ENCODE measurements at regions not wholly inside any gene's neighbourhood (a gene's known extent, or its start where the extent isn't known, plus 50 kb on each side); places are given as distances from the start of the nearest gene placed in this dataset.

GRCh38 chr18:39238981-39239660, 1673.5 kb upstream of the CELF4 start:
- no peaks in the 10 kb centered on the region for H3K27me3 ChIP-seq
- Mint-ChIP-seq H3K27me3 (ENCODE audit: insufficient read depth, low read depth) (no peaks in the 10 kb centered on the region), H3K9me3 (peaks cover 10% of the 10 kb centered on the region), H3K4me3 (no peak overlapping the region), H3K27ac (no peak overlapping the region), H3K36me3 (no peaks in the 10 kb centered on the region), H3K4me1 (no peaks in the 10 kb centered on the region)
- H3K4me3 ChIP-seq: no peak overlapping the region
- DNase-seq (ENCODE audit: low spot score): no peak
- no peak overlapping the region for H2AFZ ChIP-seq (replicated peaks)
- H3K4me2 ChIP-seq: no peak overlapping the region
- no peaks in the 10 kb centered on the region for H3K9me3 ChIP-seq (ENCODE audit: low read depth)
- no peaks in the 10 kb centered on the region for H3K4me1 ChIP-seq
- no peak for TF ChIP-seq CTCF (IDR thresholded peaks at IDR 0.05)
- no peak for TF ChIP-seq EZH2phosphoT487 (IDR thresholded peaks at IDR 0.05)
- TF ChIP-seq EZH2 (IDR thresholded peaks at IDR 0.05): no peak
- no peak overlapping the region for H3K9ac ChIP-seq
- no peaks in the 10 kb centered on the region for H3K79me2 ChIP-seq (ENCODE audit: low read depth)
- H4K20me1 ChIP-seq (ENCODE audit: low read depth): no peaks in the 10 kb centered on the region
- no peaks in the 10 kb centered on the region for H3K36me3 ChIP-seq
- no peaks in the 10 kb centered on the region for H3F3A ChIP-seq (ENCODE audit: low read depth)
- H3K27ac ChIP-seq: no peak overlapping the region

- TF ChIP-seq EZH2 (IDR thresholded peaks at IDR 0.05): no peak
- no peak for TF ChIP-seq CTCF (IDR thresholded peaks at IDR 0.05)
- no peak for TF ChIP-seq EZH2phosphoT487 (IDR thresholded peaks at IDR 0.05)
- Histone ChIP-seq H3K4me3 (no peak overlapping the region), H3K9ac (no peak overlapping the region), H4K20me1 (ENCODE audit: low read depth) (no peaks in the 10 kb centered on the region), H3K27me3 (no peaks in the 10 kb centered on the region), H3K36me3 (no peaks in the 10 kb centered on the region), H3K79me2 (ENCODE audit: low read depth) (no peaks in the 10 kb centered on the region), H2AFZ (replicated peaks) (no peak overlapping the region), H3K4me2 (no peak overlapping the region), H3K4me1 (peaks cover 2% of the 10 kb centered on the region), H3F3A (ENCODE audit: low read depth) (no peaks in the 10 kb centered on the region), H3K9me3 (ENCODE audit: low read depth) (no peaks in the 10 kb centered on the region), H3K27ac (no peak overlapping the region)
- H3K27me3 Mint-ChIP-seq (ENCODE audit: insufficient read depth, low read depth): no peaks in the 10 kb centered on the region
- DNase-seq (ENCODE audit: low spot score): no peak
- H3K4me1 Mint-ChIP-seq: peaks cover 19% of the 10 kb centered on the region
- H3K4me3 Mint-ChIP-seq: no peak overlapping the region
- peaks cover 11% of the 10 kb centered on the region for H3K9me3 Mint-ChIP-seq
- H3K36me3 Mint-ChIP-seq: no peaks in the 10 kb centered on the region
- H3K27ac Mint-ChIP-seq: no peak overlapping the region
Observed at GRCh38 chr18:39235118-39235719, 1669.6 kb upstream of the CELF4 start.

- H3K4me3 Mint-ChIP-seq: no peak overlapping the region
- H3K9me3 ChIP-seq (ENCODE audit: low read depth): no peaks in the 10 kb centered on the region
- peaks cover 23% of the 10 kb centered on the region for H3K4me1 Mint-ChIP-seq
- H4K20me1 ChIP-seq (ENCODE audit: low read depth): no peaks in the 10 kb centered on the region
- no peak overlapping the region for H2AFZ ChIP-seq (replicated peaks)
- no peaks in the 10 kb centered on the region for H3K27me3 ChIP-seq
- H3K4me1 ChIP-seq: peaks cover 2% of the 10 kb centered on the region
- no peak for DNase-seq (ENCODE audit: low spot score)
- TF ChIP-seq CTCF (IDR thresholded peaks at IDR 0.05) (no peak), EZH2phosphoT487 (IDR thresholded peaks at IDR 0.05) (no peak), EZH2 (IDR thresholded peaks at IDR 0.05) (no peak)
- H3K9me3 Mint-ChIP-seq: peaks cover 19% of the 10 kb centered on the region
- no peak overlapping the region for H3K9ac ChIP-seq
- H3K27ac Mint-ChIP-seq: no peak overlapping the region
- no peaks in the 10 kb centered on the region for H3F3A ChIP-seq (ENCODE audit: low read depth)
- no peaks in the 10 kb centered on the region for H3K36me3 ChIP-seq
- no peaks in the 10 kb centered on the region for H3K79me2 ChIP-seq (ENCODE audit: low read depth)
- no peak overlapping the region for H3K4me3 ChIP-seq
- H3K27me3 Mint-ChIP-seq (ENCODE audit: insufficient read depth, low read depth): peaks cover 5% of the 10 kb centered on the region
- H3K27ac ChIP-seq: no peak overlapping the region
- no peak overlapping the region for H3K4me2 ChIP-seq
- no peaks in the 10 kb centered on the region for H3K36me3 Mint-ChIP-seq
Observed at GRCh38 chr18:39232937-39233336, 1667.3 kb upstream of the CELF4 start.
